ENCODE measurements at regions not wholly inside any gene's neighbourhood (a gene's known extent, or its start where the extent isn't known, plus 50 kb on each side); places are given as distances from the start of the nearest gene placed in this dataset.

DNA sequence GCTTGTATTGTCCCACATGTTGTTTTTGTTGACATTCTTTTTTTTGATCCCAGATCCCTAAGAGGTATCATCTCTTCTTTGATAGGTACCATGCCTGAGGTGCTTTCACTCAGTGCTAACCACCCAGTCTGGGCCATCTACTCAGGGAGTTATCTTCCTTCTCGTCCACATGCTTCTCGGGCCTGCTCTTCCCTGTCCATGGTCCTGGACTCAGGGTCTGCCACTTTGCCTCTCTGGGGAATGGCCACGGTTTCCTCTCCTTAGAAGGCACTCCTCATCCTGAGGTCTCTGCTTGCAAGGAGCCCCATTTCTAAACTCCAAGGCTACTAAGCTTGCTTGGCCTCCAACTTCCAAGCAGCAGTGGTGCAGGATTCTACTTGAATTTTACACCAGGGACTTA lies 227.0 kb upstream of the NCAM1 start (continued):
- TF ChIP-seq ZFP36L1 (CRISPR knock-in tag; IDR thresholded peaks at IDR 0.05) = no peak
- no peak for TF ChIP-seq ZNF121 (CRISPR knock-in tag; IDR thresholded peaks at IDR 0.05)
- TF ChIP-seq NFAT5 (CRISPR knock-in tag; IDR thresholded peaks at IDR 0.05) = no peak
- peak; percentile 9; the same call in 1 of the 2 replicates for TF ChIP-seq RARA (CRISPR knock-in tag; IDR thresholded peaks at IDR 0.05)
- peak; percentile 23; the same call in 1 of the 2 replicates for TF ChIP-seq SALL1 (CRISPR knock-in tag; IDR thresholded peaks at IDR 0.05)

- H4K20me1 ChIP-seq (ENCODE audit: insufficient read depth, low read length) = no peaks in the 10 kb centered on the region
- TF ChIP-seq ZFAT (CRISPR knock-in tag; conservative IDR thresholded peaks at IDR 0.05) (no peak), ZFP36L2 (CRISPR knock-in tag; IDR thresholded peaks at IDR 0.05) (no peak)
- H2AFZ ChIP-seq (ENCODE audit: low read length) = no peak overlapping the region
- H3K27me3 ChIP-seq (ENCODE audit: control insufficient read depth in 1 of 2, insufficient read depth in 2 of 2, low read length in 2 of 2) = peaks cover 0 to 2% of the 10 kb centered on the region in 2 experiments; a peak in 2 of 5 replicates
- no peak overlapping the region for H3K4me2 ChIP-seq (ENCODE audit: low read depth, low read length)
- H3K9me3 ChIP-seq (ENCODE audit: low read length) = no peaks in the 10 kb centered on the region
- no peak overlapping the region for H3K9ac ChIP-seq (ENCODE audit: insufficient read depth, low read depth, low read length)
- ATAC-seq (no peak), DNase-seq (ENCODE audit: low spot score) (no peak), FAIRE-seq (no peak)
- H3K79me2 ChIP-seq (ENCODE audit: insufficient read depth, low read length) = no peaks in the 10 kb centered on the region
- ChIA-PET CTCF (ENCODE audit: low intra/inter-chr PET ratio, low total read pairs) (no interaction called here), POLR2A (no interaction called here)
- WGBS (ENCODE audit: low lambda C conversion rate) = 0% methylated on average over 2 of the region's 2 CpGs
- no peak overlapping the region for H3K27ac ChIP-seq (ENCODE audit: extremely low read length, insufficient read depth, low read length)
- in situ Hi-C loops (cut with HindIII; ENCODE audit: extremely low pct_ligation_motif_present, low pct_unique_long_range_greater_than_20kb) (no loop called here), intact Hi-C loops (cut with micrococcal nuclease; ENCODE audit: unreplicated experiment) (no loop called here)
- H3K4me1 ChIP-seq (ENCODE audit: insufficient read depth, low read length) = no peaks in the 10 kb centered on the region
- no peaks in the 10 kb centered on the region for H3K36me3 ChIP-seq (replicated peaks in 1 of 2; ENCODE audit: control insufficient read depth in 1 of 2, insufficient read depth in 2 of 2, low read length in 2 of 2)
- no peak overlapping the region for H3K4me3 ChIP-seq (replicated peaks in 1 of 3; ENCODE audit: insufficient read depth in 1 of 3, low read depth in 2 of 3, low read length in 3 of 3)
- BruUV-seq (replicated peaks) = no TSS peak
Observed at GRCh38 chr11:112735470-112735869, 225.8 kb upstream of the NCAM1 start.

Measured in HepG2 (cell line).